Activated CD4-positive, alpha-beta T cell treated with anti-CD3 and anti-CD28 coated beads, Interleukin-2, amount 50 U/mL, for 48 hours (primary cell): ENCODE measurements at regions not wholly inside any gene's neighbourhood (a gene's known extent, or its start where the extent isn't known, plus 50 kb on each side); places are given as distances from the start of the nearest gene placed in this dataset.
"Not testable (repeated sequence)": the region's sequence is repeated elsewhere in the genome, so short reads cannot be mapped to it uniquely, and the experiment has no call there.

Source experiments
- DNase-seq, 2 experiments: peaks; one replicate each; pipeline ENCODE4 v3.0.0-alpha.2; 2020

GRCh38 chr2:128602038-128602698 lies 283.5 kb upstream of the HS6ST1 start:
- no peak for DNase-seq

GRCh38 chr2:128602699-128603101 lies 284.0 kb upstream of the HS6ST1 start:
- DNase-seq: no peak

- DNase-seq: no peak
These were observed 284.8 kb upstream of the HS6ST1 start for GRCh38 chr2:128603411-128603924.

- DNase-seq: no peak
These were observed 285.4 kb upstream of the HS6ST1 start for GRCh38 chr2:128604045-128604444.

GRCh38 chr2:128604581-128604980 lies 285.9 kb upstream of the HS6ST1 start:
- not testable (repeated sequence) for DNase-seq

GRCh38 chr2:128605421-128605820 lies 286.8 kb upstream of the HS6ST1 start:
- DNase-seq: no peak

GRCh38 chr2:128605931-128606330 lies 287.3 kb upstream of the HS6ST1 start:
- no peak for DNase-seq

- DNase-seq: no peak
These were observed 288.2 kb upstream of the HS6ST1 start for GRCh38 chr2:128606837-128607236.

- no peak for DNase-seq
These were observed 288.8 kb upstream of the HS6ST1 start for GRCh38 chr2:128607440-128607839.

GRCh38 chr2:128607911-128608506 lies 289.3 kb upstream of the HS6ST1 start:
- DNase-seq: no peak

- no peak for DNase-seq
These were observed 290.5 kb upstream of the HS6ST1 start for GRCh38 chr2:128608921-128609880.

GRCh38 chr2:128610496-128610895 lies 291.8 kb upstream of the HS6ST1 start:
- DNase-seq: no peak

GRCh38 chr2:128611421-128612320 lies 293.0 kb upstream of the HS6ST1 start:
- no peak for DNase-seq

- DNase-seq: no peak
These were observed 294.0 kb upstream of the HS6ST1 start for GRCh38 chr2:128612628-128613027.

GRCh38 chr2:128613351-128613750 lies 294.7 kb upstream of the HS6ST1 start:
- DNase-seq: no peak

- no peak for DNase-seq
These were observed 295.2 kb upstream of the HS6ST1 start for GRCh38 chr2:128613876-128614275.

GRCh38 chr2:128614907-128615306 lies 296.2 kb upstream of the HS6ST1 start:
- not testable (repeated sequence) for DNase-seq

- no peak for DNase-seq
These were observed 296.9 kb upstream of the HS6ST1 start for GRCh38 chr2:128615571-128615970.

GRCh38 chr2:128617029-128617590 lies 298.4 kb upstream of the HS6ST1 start:
- DNase-seq: no peak

GRCh38 chr2:128617661-128618060 lies 299.0 kb upstream of the HS6ST1 start:
- DNase-seq: no peak

GRCh38 chr2:128618642-128619041 lies 300.0 kb upstream of the HS6ST1 start:
- no peak for DNase-seq
